GM18907 (cell line): ENCODE measurements at regions not wholly inside any gene's neighbourhood (a gene's known extent, or its start where the extent isn't known, plus 50 kb on each side); places are given as distances from the start of the nearest gene placed in this dataset.

Source experiments
- ATAC-seq: cut with Tn5 transposase; IDR thresholded peaks from one replicate; pipeline ENCODE4 v1.9.1; 2021; ENCODE audit warnings: mild to moderate bottlenecking, moderate library complexity; ENCODE audit not compliant: unreplicated experiment

DNA sequence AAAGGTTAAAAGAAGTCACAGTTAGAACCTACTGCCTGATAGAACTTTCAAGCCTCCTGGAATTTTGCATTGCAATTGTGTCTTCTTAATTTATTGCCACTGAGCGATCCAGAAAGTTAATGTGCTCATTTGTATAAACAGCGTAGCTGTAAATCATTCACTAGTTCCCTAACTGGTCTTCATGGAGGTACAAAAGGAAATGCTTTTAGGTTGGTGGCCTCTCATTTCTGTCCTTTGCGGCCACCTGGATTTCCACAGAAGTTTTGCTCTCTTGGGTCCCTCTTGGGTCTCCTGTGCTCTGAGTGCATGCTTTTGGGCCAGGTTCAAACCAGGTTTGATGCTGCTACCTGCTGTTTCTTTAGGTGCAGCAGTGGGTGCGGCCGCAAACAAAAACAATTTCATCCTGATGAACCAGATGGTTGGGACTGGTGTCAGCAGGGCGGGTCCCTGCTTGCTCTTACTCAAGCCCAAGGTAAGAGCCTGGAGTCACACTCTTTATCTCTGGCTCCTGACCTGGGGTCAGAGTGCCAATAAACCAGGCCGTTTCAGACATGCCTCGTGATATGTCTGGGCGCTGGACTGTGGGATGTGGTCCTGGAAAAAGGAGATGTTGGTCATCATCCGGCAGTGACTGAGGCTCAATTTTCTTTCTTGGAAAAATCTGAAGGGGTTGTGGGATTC lies 270.1 kb downstream of the PTTG2 start:
- ATAC-seq: no peak

DNA sequence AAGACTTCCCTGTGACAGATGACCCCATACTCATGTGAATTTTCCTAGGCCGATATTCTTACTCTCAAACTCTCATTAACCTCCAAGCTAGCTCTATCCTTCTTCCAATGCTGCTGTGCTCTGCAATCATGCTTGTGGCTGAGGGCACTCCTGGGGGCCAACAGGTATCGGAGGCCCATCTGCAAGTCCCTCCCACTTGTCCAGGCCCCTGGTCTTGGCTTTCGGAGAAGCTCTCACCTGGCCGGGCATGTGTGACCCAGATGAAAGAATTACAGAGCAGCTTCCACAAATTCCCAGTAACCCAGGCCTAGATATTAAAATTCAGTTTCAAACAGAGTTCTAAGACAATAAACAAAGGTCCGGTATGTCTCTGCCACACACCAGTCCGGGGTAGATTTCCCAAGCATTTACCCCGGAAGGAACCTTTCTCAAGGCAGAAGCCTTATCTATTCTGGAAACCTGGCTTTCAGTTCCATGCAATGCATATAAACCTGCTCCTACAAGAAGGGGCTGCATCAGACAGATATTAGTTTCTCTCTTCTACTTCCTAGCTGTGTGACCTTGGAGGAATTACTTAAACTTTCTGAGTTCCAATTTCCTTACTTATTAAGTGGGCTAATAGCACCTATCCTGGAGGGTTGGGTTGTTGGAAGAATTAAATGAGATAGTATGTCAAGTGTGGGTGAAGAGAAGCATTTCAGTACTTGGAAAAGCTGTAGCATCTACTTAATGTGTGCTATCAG lies 270.8 kb downstream of the PTTG2 start:
- no peak for ATAC-seq

DNA sequence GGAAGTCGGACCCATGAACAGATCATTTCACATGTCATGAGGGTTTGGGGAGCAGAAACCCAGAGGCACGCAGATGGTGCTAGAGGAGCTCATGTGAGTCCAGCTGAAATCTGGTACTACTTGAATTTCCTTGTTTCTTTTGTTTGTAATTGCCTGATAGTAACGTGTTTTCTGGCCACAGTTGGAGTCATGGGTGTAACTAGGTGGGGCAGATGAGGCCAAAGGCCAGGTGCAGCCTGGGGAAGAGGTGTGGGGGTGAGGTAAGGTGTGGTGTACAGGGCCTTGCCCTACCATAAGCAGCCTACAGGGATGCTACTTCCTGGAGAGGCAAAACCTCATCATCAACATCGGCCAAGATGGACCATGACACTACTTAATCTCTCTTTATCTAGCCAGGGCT lies 271.4 kb downstream of the PTTG2 start:
- ATAC-seq: no peak

DNA sequence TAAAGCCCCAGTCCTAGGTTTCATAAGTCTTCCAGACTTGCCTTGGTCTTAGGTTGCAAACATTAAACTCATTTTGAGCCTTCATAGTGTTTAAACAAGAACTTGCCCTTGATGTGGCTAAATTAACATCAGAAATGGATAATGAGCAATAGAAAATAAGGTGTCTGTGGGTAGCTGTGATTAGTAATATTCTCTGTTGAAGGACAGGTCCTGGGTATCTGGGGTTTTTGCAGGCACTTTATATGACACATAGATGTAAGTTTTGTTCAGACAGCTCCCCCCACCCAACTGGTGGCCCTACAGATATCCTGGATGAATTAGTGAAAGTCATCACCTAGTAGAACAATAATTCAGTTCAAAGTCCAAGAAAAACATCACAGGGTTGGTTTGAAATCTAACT lies 272.5 kb downstream of the PTTG2 start:
- no peak for ATAC-seq

DNA sequence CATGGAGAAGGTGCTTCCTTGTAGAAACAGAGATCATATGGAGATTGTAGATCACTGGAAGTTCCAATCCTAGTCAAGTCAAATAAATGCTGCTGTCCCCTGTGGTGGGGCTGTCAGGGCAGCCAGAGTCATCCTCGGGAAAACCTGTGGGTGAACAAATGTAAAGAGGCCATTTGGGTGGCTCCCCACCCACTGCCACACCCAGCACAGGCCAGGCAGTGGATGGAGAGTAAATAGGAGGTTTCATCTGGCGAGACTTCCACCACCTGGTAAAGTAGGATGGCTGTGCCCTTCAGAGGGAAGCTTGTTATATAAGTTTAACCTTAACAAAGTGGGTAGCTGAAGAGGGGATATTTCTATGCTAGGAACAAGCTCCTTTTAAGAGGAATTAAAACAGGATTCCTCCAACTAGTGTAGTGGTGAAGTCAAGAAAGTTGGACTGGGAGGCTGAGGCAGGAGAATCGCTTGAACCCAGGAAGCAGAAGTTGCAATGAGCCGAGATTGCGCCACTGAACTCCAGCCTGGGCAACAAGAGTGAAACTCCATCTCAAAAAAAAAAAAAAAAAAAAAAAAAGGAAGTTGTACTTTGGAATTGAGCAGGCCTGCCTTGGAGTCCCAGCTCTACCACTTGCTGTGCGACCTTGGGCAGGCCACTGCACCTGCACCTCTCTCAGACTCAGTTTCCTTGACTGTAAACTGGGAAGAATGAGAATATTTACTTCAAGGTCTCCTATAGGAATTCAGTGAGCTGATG lies 273.7 kb downstream of the PTTG2 start:
- no peak for ATAC-seq

DNA sequence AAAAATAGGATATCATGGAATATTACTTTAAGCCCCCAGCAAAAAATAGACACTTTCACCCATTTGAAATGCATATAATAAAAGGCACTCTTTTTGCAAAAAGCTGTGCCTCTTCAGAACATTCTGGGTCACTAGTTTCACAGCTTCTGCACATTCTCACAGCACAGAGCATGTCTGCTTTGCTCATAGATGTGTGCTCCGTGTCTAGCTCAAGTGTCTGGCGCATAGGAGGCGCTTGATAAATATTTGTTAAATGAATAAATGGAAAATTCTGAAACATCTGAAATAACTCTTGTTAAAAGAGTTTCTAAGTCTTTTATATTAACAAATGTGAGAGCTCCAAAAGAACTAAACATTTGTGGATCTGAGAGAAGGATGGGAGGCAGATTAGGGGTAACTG lies 275.2 kb downstream of the PTTG2 start:
- ATAC-seq: no peak

DNA sequence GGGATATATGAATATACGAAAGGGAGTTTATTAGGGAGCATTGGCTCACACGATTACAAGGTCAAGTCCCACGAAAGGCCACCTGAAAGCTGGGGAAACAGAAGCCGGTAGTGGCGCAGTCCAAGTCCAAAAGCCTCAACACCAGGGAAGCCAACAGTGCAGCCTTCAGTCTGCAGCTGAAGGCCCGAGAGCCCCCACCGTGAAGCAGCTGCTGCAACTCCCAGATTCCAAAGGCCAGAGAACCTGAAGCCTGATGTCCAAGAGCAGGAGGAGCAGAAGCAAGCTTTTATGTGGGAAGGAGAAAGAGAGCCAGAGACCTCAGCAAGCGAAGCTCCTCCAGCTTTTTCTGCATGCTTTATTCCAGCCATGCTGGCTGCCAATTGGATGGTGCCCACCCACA lies 275.8 kb downstream of the PTTG2 start:
- ATAC-seq: no peak

DNA sequence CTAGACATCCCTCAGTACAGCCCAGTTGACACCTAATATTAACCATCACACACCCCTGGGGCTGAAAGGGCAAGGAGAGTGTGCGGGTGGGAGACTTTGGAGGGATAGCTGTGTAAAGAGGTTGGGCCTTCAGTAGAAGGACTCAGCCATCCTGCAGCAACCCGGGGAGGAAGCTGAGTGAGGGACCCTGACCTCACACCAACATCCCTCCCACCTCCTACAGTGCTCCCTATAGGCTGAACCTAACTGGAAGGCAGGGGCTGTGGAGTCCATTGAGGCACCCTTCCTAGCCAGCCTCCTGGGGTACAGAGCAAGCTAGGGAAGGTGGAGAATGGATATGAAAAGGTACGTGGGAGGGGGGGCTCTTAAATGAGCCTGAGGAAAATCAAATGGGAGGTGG lies 276.3 kb downstream of the PTTG2 start:
- no peak for ATAC-seq

DNA sequence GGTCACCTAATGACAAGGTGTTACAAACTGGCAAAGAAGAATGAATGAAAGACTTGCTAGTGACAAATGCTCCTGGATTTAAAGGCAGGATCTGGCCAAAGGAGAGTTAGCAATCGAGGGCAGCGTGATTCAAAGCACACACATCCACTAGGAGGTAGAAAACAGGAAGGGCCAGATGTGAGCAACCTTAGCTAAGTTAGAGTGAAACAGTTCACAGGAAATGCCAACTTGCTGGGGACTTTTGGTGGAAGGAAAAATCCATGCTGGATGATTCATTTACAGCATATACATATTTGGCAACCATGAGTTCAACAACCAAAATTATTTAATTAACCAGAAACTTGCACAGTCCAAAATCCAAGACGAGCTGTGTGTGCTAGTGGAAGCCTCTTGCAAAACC lies 276.9 kb downstream of the PTTG2 start:
- ATAC-seq: no peak

DNA sequence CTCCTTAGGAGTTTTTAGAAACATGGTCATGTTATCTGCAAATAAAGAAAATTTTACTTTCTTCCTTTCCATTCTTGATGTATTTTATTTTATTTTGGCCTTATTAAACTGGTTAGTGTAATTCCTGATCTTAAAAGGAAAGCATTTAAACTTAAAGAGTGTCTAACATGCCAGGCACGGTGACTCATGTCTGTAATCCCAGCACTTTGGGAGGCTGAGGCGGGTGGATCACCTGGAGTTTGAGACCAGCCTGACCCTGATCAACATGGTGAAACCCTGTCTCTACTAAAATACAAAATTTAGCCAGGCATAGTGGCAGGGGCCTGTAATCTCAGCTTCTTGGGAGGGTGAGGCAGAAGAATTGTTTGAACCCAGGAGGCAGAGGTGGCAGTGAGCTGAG lies 281.3 kb downstream of the PTTG2 start:
- ATAC-seq: no peak

DNA sequence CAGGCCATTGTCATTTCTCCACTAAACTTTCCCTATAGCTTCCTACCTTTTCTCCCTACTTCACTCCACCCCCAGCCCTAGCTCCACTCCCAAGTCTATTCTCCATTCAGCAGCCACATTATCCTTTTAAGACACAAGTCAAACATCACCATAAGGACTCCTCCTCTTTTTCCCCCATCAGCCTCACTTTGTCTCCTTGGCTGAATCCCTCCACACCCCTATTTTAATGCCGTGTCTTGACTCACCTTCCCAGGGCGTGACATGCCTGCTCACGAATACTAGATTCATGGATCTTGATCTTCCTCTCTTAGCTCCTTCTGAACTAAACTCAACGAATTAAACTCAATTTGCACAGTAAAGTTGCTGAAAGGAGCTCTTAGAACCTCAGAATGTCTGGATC lies 281.9 kb downstream of the PTTG2 start:
- ATAC-seq: no peak

DNA sequence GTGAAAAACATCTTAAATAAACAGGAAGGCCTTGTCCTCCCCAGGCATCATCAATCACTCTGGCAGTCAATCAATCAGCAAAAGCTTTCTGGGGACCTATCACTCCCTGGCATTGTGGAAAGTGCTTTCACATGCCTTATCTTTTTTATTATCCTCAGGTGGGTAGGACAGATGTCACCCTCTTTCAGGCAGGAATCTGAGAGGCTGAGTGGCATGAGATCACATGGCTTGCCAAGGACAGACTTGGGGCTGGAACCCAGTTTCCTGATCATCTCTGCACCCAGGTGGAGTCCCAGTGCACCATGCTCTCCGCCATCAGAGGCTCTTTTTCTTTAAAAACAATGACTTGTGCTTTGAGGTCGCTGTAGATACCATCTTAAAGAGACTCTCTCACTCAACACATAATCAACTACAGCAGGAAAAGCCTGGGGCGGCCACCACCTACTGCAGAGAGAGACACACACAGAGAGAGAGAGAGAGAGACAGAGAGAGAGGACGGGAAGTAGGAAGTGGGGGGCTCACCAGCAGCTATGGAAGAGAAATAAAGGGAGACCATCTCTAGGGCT lies 282.7 kb downstream of the PTTG2 start:
- no peak for ATAC-seq

DNA sequence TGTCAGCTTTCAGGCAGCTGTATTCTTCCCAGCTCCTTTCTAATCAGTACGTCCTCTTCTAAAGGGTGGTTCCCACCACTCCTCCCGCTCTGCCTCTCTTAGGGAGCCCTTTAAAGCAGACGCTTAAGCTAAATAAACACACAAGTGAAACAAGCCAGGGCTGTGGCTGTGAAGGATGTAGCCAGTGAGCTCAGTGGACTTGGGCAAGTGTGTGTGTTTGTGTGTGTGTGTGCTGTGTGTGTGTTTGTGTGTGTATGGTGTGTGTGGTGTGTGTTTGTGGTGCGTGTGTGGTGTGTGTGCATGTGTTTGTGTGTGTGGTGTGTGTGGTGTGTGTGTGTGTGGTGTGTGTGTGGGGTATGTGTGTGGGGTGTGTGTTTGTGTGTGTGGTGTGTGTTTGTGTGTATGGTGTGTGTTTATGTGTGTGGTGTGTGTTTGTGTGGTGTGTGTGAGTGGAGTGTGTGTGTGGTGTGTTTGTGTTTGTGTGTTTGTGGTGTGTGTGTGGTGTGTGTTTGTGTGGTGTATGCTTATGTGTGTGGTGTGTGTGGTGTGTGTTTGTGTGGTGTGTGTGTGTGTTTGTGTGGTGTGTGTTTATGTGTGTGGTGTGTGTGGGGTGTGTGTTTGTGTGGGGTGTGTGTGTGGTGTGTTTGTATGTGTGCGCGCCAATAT lies 283.3 kb downstream of the PTTG2 start:
- no peak for ATAC-seq

DNA sequence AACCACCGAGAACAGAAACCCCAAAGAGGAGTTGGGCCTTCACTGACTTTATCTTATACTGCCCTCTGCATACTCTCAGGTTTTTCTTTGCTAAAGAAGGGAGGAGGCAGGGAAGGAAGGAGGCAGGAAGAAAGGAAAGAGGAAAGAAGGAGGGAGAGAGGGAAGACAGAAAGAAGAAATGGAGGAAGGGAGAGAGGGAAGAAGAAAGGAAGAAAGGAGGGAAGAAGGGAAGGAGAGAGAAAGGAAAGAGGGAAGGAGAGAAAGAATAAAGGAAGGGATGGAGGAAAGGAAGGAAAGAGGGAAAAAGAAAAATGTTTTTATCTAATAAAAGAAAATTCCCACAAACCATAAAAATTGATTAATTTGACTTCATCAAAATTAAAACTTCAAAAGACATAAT lies 294.6 kb downstream of the PTTG2 start:
- no peak for ATAC-seq

DNA sequence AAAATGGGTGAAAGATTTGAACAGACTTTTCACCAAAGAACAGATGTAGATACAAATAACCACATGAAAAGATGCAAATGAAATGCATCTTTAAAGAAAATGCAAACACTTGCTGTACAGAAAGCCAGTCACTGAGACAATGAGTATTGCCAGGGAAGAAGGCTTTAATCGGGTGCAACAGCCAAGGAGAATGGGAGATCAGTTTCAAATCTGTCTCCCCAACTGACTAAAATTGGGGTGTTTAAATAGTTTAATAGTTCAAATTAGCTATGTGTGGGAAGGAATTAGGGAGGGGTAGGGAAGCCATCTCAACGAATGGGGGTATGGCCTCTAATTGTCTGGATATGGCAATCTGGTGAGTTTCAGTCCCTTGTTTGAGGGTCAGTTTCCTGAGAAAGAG lies 295.4 kb downstream of the PTTG2 start:
- ATAC-seq: no peak

DNA sequence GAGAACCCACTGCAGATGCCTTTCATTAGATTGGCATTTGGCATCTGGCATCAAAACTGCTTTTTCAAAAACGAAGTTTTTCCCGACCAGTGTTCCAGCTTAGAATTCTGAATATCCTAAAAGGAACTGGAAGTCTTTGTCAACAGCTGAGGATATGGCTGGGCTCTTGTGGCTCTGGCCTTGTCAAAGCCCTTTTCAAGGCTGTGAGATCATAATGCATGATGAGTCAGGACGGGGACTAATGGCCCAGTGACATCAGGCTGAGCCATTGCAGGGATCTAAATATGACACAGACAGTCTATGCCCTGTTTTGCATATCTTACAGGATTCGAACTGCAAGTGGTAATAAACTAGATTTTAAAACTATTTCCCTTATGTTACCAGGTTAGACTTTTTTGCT lies 306.4 kb downstream of the PTTG2 start:
- no peak for ATAC-seq

DNA sequence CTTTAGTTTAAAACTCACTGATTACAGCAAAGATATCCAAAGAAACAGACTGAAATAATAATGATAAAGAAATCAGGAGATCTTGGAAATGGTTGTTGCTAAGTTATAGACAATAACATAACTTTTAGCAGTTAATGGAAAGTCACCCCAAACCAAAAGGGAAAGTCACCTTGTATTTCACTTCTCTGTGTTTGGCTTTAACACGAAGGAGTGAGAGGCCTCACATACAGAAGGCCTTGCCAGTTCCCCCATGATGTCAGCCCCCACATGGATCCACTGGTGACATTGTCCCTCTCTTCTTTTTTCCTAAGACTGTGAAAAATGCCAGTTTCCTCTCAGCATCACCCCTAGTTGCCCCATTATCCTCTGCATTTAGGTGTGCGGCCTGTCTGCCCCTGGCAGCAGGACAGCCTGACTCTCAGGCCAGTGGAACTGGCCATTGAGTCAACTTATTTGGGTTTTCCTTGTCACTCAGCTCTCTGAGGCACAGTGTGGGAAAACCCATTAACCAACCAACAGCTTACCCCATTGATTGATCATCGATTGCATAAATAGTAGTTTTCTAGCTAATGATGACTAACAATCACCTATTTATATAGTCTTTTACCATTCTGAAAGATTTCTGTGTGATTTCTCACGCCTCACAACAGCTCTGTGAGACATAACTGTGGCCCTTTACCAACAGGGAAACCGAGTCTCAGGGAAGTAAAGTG lies 308.1 kb downstream of the PTTG2 start:
- no peak for ATAC-seq

DNA sequence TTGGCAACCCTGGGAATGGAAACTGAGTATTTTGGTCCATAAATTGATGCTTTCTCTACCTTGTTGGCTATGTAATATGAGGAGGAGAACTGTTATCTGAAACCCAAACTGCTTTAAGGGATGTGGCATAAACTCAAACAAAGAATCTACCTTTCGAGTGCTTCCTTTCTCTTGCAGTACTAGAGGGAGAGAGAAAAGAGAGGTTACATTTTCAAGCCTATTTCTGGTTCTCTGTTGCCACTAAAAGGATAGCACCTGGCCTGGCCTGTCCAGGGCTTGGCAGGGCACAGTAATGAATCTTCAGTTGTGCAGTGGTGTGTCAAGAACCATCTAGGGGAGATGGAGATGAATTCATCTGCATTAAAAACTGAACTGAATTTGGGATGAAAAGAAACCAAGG lies 308.6 kb downstream of the PTTG2 start:
- ATAC-seq: no peak

DNA sequence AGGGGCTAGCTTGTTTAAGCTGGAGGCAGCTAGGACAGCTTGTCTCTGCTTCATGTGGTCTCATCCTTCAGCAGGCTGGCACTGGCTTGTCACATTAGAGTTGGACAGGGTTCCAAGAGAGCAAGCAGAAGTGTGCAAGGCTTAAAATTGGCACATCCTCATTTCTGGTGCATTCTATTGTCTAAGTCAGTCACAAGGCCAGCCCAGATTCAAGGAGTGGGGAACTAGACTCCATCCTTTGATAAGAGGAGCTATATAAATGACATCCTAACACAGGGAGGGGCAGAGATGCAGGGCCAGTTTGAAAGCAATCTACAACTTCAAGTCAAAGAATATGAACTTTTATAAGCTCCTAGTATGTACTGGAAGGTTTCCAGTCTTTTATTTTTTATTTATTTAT lies 313.2 kb downstream of the PTTG2 start:
- ATAC-seq: no peak

DNA sequence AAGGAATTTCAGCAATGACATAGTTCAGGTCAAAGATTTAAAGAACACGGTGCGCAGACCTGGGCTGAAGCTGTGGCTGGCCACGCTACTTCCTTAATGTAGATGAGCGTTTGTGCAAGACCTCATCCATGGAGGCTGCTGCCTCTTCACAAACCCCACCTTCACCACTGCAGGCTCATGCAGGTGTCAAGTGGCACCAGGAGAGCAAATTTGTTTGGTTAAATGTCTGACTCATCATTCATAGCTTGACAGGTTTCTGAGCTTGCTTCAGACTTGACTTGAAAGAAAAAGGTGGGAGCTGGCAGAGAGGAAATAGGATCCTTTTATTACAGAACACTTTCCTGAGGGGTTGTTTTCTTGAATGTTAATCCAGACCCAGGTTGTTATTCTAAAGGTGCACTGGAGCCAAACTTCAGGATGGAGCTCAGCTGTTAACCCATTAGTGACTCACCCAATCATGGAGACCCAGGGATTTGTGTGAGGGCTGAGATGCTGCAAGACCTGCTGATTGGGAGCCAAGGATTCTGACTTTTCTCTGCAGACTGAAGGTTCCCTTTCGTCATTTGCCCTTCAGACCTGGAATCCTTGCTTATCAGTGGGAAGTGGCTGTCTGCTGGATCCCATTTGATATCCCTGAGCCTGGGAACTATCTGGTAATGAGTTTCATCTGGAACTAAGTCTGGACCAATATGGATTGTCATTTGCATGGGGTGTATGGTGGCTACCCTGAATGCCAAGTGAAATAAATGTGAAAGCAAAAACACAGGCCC lies 315.3 kb downstream of the PTTG2 start:
- no peak for ATAC-seq
